SK-N-SH treated with all-trans-retinoic acid at 6 μM for 48 hours (cell line): ENCODE measurements at regions not wholly inside any gene's neighbourhood (a gene's known extent, or its start where the extent isn't known, plus 50 kb on each side); places are given as distances from the start of the nearest gene placed in this dataset.

Source experiments
- RARB ChIP-seq: fragments of 250-450 bp; sonication (Bioruptor Pico); IDR thresholded peaks from 2 replicates; pipeline ENCODE4 v1.8.0; 2021; ENCODE audit warnings: mild to moderate bottlenecking, moderate library complexity
- ZFP3 ChIP-seq: fragments of 250-450 bp; sonication (Bioruptor Pico); IDR thresholded peaks from 2 replicates; pipeline ENCODE4 v1.5.0; 2020; ENCODE audit warnings: mild to moderate bottlenecking, moderate library complexity
- TF ChIP-seq, protein P1 (sequence below): fragments of 250-450 bp; sonication (Bioruptor Pico); IDR thresholded peaks from 2 replicates; pipeline ENCODE4 v1.5.1; 2020; ENCODE audit warnings: low read depth, mild to moderate bottlenecking, moderate library complexity

DNA sequence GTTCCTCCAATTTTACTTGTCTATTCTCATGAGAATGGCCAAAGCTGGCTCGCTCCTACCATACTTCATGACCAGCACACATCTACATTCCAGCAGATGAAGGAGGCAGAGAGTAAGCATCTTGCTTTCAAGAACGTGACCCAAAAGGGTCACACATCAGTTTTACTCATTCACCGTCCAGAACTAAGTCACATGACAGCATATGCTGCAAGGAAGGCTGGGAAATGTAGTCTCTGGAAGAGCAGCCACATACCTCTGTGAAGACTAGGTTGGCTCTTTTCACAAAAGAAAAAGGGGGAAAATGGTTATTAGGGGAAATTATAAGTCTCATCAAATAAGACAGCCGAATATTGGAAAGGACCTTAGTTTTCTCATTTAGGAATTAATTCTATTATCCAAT, 835.3 kb downstream of the EPHA4 start:
- TF ChIP-seq, protein P1, sequence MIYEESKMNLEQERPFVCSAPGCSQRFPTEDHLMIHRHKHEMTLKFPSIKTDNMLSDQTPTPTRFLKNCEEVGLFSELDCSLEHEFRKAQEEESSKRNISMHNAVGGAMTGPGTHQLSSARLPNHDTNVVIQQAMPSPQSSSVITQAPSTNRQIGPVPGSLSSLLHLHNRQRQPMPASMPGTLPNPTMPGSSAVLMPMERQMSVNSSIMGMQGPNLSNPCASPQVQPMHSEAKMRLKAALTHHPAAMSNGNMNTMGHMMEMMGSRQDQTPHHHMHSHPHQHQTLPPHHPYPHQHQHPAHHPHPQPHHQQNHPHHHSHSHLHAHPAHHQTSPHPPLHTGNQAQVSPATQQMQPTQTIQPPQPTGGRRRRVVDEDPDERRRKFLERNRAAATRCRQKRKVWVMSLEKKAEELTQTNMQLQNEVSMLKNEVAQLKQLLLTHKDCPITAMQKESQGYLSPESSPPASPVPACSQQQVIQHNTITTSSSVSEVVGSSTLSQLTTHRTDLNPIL, result no peak
- no peak for TF ChIP-seq RARB (CRISPR knock-in tag)
- no peak for TF ChIP-seq ZFP3 (CRISPR knock-in tag)
